Inferior parietal cortex (tissue), 1 donor: ENCODE measurements at regions not wholly inside any gene's neighbourhood (a gene's known extent, or its start where the extent isn't known, plus 50 kb on each side); places are given as distances from the start of the nearest gene placed in this dataset.
A peak's percentile ranks its signal among the peaks of the same experiment; 100 is the strongest.
"Not testable (repeated sequence)": the region's sequence is repeated elsewhere in the genome, so short reads cannot be mapped to it uniquely, and the experiment has no call there.

Experiments used
- DNase-seq: peaks from one replicate; pipeline ENCODE4 v3.0.0-alpha.2; 2016; ENCODE audit errors: extremely low spot score

DNA sequence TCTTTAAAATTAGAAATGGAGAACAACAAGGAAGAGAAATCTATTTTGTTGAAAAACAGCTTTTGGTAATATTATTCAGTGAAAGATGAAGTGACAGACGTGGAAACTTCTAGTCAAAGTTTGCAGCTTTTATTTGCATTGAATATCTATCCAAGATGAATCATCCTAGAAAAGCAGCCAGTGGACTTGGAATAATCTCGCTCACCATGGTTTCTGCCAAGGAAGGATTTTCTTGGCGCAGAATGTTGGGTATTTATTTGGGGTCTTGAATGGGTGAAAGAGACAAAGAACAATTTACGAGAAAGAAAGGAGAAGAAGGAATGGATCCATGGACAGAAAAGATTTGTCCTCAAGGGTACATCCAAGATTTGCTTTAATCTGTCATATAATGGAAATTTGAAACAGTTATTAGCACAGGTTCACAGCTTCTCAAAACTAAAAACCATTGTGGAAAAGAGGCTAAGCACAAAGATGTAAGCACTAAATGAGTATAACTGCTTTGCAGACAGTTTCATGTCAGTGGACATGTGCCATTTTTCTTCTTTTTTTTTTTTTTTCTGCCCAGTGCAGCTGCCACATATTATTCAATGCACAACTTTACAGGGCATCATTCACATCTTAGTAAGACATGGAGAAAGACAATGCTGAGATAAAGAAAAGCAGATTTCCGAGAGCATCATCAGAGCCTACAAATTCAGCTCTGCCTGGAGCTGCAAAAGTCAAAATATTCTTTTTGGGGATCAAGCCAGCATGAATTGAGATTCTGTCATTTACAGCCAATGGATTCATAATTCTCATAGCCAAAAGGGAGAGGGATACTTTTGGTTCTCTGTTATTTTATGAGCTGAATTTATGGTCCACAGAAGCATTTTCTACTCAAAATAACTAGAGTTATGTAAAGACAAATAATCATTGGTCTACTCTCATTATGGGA is 333.7 kb downstream of the DAD1 start:
- DNase-seq: no peak

DNA sequence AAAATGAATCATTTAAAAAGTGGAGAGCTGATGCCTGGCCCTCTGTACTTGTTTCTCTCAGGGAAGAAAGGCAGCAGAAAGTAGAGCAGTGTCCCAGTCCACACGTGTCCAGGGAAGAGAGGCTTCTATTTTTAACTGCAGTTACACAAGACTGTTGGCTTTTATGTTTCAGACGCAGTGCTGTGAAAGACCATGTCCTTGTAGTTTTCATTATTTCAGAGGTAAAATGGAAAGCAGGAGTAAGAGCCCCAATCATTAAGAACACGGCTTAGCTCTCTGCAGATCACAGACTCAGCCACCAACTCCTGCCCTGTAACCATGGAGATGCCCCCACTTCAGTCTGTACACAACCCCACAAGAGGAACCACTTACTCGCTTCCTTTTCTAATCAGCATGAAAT is 336.3 kb downstream of the DAD1 start:
- DNase-seq: peak; percentile 34

DNA sequence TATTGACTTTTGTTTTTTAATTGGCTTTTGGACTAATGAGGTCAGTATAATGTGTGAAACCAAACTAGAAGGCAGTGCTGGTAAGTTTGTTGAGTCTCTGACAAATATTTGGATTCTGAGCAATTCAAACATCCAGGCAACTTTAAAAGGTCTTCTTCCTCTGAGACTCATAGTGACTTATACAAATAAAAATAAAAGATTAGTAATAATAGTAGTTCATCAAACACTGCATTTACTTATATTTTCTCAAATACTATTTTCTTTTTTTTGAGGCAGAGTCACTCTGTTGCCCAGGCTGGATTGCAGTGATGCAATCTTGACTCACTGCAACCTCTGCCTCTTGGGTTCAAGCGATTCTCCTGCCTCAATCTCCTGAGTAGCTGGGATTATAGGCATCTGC is 337.9 kb downstream of the DAD1 start:
- no peak for DNase-seq

DNA sequence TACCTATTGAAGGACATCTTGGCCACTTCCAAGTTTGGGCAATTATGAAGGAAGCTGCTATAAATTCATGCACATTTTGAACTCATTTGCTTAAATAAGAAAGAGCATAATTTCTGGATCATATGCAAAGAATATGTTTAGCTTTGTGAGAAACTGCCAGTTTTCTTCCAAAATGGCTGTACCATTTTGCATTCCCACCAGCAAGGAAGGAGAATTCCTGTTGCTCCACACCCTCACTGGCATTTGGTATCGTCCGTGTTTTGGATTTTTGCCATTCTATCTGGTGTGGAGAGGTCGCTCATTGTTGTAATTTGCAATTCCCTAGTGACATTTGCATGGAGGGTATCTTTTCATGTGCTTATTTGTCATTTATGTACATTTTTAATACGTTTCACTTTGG is 339.3 kb downstream of the DAD1 start:
- no peak for DNase-seq

DNA sequence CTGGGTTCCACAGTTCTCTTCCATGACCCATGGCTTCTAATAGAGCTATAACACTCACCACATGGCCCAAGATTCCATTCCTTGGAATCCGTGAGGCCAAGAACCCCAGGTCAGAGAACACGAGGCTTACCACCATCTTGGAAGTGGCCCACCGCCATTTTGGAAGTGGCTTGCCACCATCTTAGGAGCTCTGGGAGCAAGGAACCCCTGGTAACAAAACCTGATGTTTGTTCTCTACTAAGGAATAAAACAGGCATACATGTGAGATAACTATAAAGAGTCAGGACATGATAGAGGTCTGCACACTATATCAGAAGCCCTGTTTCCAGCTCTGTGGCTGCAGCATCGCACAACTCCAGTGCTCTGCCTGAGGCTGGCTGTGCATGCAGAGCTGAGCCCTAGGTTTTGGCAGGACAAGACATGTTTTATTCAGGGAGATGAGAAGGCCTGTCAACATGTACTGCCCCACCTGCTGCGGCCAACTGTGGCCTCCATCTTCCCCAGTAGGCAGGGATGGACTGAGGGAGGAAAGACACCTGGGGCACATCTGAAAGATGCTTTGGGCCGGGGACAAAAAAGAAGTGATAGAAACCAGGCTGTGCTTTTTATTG is 344.9 kb downstream of the DAD1 start:
- DNase-seq: no peak

DNA sequence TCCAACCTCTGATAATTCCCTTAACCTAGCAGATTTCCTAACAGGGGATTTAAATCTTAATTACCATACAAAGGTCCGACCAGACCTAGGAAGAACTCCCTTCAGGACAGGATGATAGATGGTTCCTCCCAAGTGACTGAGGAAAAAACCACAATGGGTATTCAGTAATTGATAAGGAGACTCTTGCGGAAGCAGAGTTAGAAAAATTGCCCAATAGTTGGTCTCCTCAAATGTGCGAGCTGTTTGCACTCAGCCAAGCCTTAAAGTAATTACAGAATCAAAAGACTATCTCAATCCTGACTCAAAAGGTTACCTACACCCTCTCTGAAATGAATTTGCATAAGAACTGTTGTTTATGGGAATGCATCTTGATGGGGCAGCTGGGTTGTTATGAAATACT is 350.7 kb downstream of the DAD1 start:
- DNase-seq: not testable (repeated sequence)

DNA sequence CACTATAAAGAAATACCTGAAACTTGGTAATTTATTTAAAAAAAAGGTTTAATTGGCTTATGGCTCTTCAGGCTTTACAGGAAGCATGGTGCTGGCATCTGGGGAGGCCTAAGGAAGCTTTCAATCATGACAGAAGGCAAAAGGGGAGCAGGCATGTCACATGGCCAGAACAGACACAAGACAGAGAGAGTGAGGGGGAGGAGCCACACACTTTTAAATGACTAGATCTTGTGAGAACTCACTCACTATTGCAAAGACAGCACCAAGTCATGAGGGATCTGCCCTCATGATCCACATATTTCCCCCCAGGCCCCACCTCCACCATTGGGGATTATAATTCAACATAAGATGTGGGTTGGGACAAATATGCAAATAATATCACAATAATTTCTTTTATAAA is 355.6 kb downstream of the DAD1 start:
- DNase-seq: no peak

DNA sequence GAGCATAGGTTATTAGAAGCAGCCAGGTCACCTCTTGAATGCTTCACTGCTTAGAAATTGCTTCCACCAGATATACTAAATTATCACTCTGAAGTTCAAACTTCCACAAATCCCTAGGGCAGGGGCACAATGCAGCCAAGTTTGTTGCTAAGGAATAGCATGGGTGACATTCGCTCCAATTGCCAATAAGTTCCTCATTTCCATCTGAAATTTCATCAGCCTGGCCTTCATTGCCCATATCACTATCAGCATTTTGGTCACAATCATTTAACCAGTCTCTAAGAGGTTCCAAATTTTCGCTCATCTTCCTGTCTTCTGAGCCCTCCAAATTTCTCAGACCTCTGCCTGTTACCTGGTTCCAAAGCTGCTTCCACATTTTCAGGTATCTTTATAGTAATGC is 356.1 kb downstream of the DAD1 start:
- no peak for DNase-seq

DNA sequence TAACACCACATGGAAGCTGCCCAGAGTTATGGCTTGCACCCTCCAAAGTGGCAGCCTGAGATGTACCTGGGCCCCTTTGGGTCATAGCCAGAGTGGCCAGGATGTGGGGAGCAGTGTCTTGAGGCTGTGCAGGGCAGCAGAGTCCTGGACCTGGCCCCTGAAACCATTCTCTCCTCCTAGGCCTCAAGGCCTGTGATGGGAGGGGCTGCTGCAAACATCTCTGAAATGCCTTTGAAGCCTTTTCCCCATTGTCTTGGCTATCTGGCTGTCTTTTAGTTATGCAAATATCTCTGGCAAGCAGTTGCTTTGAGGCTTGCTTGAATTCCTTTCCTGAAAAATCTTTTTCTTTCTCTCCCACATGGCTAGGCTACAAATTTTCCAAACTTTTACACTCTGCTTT is 356.5 kb downstream of the DAD1 start:
- no peak for DNase-seq

DNA sequence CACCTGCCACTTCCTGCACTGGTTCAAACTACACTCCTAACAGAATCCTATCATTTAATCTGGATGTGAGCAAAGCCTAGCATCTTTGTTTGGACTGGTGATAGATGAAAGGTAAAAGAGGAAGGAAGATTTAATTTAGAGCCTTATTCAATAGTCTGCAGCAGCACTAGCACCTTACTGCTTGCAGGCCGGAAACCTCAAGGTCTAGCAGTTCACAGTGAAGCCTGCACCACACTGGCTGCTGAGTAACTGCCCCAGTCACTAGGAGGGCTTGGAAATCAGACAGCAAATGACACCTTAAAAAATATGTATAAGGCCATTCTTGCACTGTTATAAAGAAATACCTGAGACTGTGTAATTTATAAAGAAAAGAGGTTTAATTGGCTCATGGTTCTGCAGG is 358.0 kb downstream of the DAD1 start:
- no peak for DNase-seq

DNA sequence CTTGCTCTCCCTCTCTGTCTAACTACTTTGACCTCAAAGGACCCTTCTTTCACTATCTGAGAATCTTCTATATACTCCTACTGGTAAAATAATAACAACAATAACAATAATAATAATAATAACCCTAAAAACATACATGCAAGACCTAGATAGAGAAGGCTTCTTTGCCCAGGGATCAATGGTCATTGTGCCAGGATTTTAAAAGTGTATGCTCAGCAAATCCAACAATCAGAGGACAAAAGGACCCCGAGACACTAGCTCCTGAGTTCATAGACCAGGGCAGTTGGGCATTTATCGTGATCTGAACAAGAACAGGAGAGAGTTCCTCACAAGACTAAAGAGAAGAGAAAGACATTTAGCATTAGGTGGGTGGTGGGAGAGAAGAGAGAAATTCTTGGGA is 358.5 kb downstream of the DAD1 start:
- DNase-seq: no peak

DNA sequence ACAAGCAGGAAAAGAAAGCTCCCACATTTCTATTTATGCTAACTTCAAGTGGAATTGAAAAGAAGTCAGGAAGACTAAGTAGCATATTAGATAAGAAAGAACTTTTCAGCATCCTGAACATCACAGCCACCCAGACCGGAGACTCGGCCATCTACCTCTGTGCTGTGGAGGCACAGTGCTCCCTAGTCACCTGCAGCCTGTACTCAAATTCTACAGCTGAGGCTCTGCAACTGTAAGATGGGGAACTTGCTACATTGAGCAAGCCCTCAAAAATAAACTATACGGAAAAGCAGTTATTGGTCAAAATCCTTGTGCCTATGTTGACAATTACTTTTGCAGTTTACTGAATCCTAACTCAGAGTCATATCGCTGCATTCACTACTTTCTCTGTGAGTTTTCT is 361.9 kb downstream of the DAD1 start:
- DNase-seq: no peak

DNA sequence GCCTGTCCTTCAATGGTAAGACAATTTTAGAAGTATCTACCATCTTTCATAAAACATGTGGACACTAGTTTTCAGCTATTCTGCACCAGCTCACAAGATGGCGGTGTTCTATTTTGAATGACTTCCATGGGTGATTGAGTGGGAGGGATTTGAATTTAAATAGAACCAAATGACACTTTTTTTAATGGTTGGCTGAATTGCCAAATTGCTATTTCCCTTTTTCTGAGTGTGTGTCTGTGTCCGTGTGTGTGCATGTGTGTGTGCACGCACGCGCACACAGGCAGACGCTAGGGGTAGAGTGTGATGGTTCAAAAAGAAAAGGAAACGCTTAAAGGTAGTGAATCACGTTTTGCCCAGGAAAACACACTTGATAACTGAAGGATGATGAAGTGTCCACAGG is 362.6 kb downstream of the DAD1 start:
- DNase-seq: no peak

DNA sequence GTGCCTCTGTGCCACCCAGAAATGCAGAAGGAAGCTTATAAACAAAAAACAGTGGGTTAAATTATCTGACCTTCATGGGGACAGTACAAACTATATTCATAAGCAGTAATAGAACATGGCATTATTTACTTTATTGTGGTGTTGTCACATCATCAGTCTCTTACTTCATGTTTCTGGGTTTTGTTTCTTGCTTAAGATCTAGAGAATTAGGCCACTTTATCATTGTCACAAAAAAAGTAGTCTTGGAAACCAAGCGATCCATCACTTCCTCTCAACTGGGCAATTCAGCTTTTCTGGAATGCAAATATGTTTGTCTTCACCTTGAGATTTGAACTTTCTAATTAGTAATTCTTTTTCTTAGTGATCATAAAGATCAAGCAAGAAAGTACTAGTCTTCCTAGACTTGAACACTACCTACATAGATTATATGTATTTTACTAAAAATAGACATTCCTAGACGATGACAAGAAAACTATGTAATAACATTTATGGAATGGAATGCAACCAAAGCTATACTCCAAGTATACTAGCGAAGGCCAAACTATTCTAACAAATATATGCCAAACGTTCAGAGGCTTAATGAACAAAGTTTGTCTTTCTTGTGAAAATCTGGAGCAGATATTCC is 363.4 kb downstream of the DAD1 start:
- DNase-seq: no peak

DNA sequence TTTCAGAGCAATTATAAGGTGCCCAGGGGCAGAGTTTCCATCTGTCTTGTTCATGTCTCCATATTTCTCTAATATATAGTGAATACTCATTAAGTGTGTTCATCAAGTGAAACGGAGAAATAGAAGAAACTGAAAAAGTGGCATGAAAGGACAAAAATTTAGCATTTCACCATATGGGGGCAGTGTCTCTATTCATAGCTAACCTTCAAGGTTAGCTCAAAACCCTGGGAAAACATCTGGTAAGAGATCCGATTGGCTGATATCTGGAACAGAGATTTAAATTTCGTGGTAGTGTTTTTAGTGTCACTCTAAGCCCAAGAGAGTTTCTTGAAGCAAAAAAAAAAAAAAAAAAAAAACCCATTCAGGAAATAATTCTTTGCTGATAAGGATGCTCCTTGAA is 367.5 kb downstream of the DAD1 start:
- DNase-seq: no peak

DNA sequence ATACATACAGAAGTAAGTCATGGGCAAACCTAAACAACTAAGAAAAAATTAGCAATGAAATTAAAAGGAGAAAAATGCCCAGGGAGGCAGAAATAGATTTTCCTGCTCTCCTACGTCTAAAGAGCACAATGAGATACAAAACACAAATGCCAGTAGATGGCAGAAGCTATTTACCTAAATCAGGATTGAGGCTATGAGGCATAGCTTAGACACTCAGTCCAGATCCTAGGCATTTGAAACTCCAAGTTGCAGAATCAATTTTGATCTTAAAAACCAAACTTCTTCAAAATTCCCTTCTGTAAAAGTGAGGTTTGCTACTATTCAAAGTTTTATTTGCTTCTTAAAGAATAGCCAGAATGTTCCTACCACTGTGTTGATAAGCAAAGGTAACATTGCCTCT is 368.6 kb downstream of the DAD1 start:
- DNase-seq: no peak

DNA sequence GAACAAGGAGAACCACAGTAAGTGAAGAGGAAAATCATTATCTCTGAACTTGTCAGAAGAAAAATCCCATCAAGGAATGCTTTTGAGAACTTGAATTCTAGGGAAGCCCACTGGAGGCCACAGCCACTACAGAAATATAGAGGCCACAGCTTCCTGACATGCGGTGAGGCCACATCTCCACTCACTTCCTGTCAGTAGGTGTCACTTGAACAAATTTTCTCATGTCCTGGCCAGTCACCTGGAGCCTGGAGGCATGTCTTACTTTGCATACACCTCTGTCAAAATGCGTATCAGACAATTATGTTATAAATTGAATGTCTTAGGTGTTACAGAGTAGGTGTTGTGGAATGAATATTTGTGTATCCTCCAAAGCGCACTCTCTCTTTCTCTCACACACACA is 370.3 kb downstream of the DAD1 start:
- no peak for DNase-seq

DNA sequence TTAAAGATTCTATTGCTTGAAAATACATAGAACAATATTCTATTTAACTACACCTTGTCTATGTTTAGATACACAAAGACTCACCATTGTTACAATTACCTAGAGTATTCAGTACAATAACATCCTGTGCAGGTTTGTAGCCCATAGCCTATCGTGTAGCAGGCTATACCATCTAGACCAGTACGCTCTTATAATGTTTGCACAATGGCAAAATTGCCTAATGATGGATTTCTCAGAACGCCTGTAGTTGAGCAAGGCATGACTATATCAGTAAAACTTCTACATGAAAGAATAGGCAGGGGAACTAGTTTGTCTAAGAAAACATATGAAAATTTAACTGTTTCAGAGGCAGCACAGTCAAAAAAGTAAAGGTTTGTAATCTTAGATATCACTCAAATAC is 375.9 kb downstream of the DAD1 start:
- no peak for DNase-seq

DNA sequence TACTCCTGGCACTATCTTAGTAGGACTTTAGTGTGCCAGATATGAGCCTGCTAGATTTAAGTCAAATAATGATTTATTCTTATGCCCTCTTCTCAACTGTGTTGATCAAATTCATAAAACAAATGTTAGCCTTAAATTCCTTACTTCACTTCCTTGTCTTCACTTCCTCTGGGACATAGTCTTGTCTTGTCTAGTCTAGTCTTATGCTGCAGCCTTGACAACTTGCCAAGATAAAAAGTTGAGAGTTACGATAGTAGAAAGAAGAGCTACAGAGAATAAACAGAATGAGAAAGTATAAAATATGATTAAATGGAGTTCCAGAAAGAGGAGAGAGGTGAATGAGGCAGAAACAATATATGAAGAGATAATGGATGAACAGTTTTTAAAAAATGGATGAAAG is 378.1 kb downstream of the DAD1 start:
- DNase-seq: no peak

DNA sequence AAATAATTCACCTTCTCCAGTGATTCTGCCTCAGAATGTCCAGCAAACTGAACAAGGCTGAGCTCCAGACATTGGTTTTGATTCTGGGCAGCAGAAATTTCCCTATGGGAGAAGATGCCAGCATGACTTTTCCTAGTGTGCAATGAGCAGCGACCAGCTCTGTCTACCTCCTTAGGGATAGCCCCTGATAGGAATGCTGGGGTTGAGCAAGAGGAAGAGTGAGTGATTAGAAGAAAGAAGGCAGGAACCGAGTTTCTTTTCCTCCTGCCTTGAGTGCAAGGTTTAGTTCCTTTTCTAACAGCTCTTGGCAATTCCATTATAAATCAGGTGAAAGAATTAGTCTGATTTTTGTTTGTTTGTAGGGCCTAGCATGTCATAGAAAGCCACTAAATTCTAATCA is 379.0 kb downstream of the DAD1 start:
- no peak for DNase-seq

DNA sequence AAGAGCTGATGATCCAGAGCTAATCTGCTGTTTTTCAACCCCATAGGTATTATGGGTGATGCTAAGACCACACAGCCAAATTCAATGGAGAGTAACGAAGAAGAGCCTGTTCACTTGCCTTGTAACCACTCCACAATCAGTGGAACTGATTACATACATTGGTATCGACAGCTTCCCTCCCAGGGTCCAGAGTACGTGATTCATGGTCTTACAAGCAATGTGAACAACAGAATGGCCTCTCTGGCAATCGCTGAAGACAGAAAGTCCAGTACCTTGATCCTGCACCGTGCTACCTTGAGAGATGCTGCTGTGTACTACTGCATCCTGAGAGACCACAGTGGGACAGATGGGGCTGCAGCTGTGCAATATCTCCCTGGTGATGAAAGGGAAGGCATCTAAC is 386.0 kb downstream of the DAD1 start:
- DNase-seq: no peak

DNA sequence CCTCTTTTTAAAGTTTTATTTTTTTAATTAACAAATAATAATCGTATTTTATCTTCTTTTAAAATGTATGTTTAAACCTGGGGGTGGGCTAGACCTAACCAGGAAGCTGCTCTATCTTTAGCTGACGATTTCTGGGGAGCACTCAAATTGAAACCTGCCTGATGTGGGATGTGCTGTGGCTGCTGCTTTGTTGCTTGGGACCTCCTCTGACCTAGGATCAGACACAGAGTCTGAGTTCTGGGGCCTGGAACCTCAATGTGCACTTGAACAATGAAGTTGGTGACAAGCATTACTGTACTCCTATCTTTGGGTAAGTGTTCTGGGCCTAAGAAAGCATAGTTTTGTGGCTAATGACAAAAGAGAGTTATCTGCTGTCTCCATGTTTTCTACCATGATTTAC is 386.7 kb downstream of the DAD1 start:
- no peak for DNase-seq

DNA sequence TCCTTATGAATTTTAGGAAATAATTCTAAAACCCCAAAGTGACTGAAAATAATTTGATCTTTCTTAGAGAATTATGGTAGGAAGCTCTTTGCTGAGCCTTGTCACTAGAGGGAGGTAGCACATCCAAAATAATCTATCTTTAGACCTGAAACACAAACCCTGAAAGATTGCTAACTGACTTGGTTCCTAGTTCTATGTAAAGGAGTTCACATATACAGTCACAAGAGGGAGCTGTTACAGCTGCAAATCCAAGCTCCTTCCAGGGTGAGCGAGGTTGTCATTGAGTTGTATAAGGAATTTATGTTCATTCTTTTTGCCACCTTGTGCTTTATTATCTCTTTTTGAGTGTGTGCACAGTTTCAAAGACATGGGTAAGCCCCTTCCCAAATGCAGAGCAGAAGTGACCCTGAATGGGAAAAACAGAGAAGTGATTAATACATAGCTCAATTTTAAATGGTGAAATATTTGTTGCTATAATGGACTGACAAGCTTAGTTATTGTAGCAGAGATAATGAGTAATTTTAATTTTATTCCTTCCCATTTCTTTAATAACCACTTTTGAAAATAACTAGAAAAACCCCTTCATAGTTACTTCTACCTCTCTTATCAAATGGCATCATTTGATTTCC is 387.9 kb downstream of the DAD1 start:
- peak; percentile 14 for DNase-seq
